Endothelial cell of umbilical vein (primary cell): ENCODE measurements at regions not wholly inside any gene's neighbourhood (a gene's known extent, or its start where the extent isn't known, plus 50 kb on each side); places are given as distances from the start of the nearest gene placed in this dataset.

Experiments
- EZH2 ChIP-seq: IDR thresholded peaks from 2 replicates; pipeline ENCODE4 v1.6.1; 2012; ENCODE audit warnings: borderline replicate concordance, low read depth, mild to moderate bottlenecking, moderate library complexity, low read length, inconsistent platforms; ENCODE audit not compliant: severe bottlenecking
- POLR2A ChIP-seq: IDR thresholded peaks from 2 replicates; pipeline ENCODE4 v1.6.1; 2012; ENCODE audit warnings: low read depth, mild to moderate bottlenecking, control low read depth, low read length
- POLR2AphosphoS5 ChIP-seq: IDR thresholded peaks from 2 replicates; pipeline ENCODE4 v1.6.1; 2012; ENCODE audit warnings: low read depth, mild to moderate bottlenecking, control low read depth, low read length, moderate library complexity; ENCODE audit not compliant: insufficient read depth
- TF ChIP-seq, protein P1 (sequence below), 2 donors: IDR thresholded peaks; 1 replicate in 1 of 2; 2 replicates in 1 of 2; pipeline ENCODE4 v1.5.1; 2011; ENCODE audit warnings: low read length in 2 of 2, mild to moderate bottlenecking in 2 of 2, moderate library complexity in 2 of 2, control low read depth in 1 of 2, inconsistent platforms in 1 of 2, low read depth in 1 of 2; ENCODE audit not compliant: insufficient read depth in 1 of 2; ENCODE audit errors: extremely low read depth in 1 of 2

DNA sequence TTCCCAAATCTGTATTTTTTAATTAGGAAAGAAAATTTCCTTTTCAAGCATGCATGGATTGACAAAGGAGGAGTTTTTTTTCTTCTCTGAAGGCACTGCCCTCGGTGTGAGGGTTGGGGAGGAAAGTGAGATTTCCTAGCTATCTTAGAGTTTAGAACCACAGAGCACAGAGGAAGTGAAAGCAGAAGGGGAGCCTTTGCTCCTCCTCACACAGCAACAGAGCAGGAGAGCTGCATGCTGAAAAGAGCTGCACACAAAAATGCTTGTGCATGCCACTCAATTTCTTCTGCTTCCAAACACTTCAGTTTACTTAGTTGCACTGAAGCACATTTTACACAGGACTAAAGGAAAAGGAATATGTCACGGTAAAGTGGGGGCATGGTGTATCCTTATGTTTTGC, 308.1 kb downstream of the GPATCH2 start:
- no peak for TF ChIP-seq EZH2
- TF ChIP-seq, protein P1, sequence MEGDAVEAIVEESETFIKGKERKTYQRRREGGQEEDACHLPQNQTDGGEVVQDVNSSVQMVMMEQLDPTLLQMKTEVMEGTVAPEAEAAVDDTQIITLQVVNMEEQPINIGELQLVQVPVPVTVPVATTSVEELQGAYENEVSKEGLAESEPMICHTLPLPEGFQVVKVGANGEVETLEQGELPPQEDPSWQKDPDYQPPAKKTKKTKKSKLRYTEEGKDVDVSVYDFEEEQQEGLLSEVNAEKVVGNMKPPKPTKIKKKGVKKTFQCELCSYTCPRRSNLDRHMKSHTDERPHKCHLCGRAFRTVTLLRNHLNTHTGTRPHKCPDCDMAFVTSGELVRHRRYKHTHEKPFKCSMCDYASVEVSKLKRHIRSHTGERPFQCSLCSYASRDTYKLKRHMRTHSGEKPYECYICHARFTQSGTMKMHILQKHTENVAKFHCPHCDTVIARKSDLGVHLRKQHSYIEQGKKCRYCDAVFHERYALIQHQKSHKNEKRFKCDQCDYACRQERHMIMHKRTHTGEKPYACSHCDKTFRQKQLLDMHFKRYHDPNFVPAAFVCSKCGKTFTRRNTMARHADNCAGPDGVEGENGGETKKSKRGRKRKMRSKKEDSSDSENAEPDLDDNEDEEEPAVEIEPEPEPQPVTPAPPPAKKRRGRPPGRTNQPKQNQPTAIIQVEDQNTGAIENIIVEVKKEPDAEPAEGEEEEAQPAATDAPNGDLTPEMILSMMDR (IDR thresholded peaks at IDR 0.05; ENCODE audit: extremely low read depth in 1 of 2, insufficient read depth in 1 of 2, low read depth in 1 of 2, low read length in 2 of 2), result no peak
- no peak for TF ChIP-seq POLR2AphosphoS5
- no peak for TF ChIP-seq POLR2A
